Skeletal muscle satellite cell (primary cell): ENCODE measurements at regions not wholly inside any gene's neighbourhood (a gene's known extent, or its start where the extent isn't known, plus 50 kb on each side); places are given as distances from the start of the nearest gene placed in this dataset.
"Not testable (repeated sequence)": the region's sequence is repeated elsewhere in the genome, so short reads cannot be mapped to it uniquely, and the experiment has no call there.

ENCODE experiments used
- H3K27me3 ChIP-seq: 2 replicates; pipeline ENCODE4 v1.7.0; 2013; ENCODE audit warnings: low read length; ENCODE audit not compliant: control insufficient read depth, insufficient read depth
- H3K36me3 ChIP-seq: 2 replicates; pipeline ENCODE4 v1.7.0; 2013; ENCODE audit warnings: mild to moderate bottlenecking, control low read depth, low read length; ENCODE audit not compliant: insufficient read depth
- H3K4me1 ChIP-seq: 2 replicates; pipeline ENCODE4 v1.7.0; 2013; ENCODE audit warnings: low read length; ENCODE audit not compliant: control insufficient read depth, insufficient read depth
- H3K4me2 ChIP-seq: 2 replicates; pipeline ENCODE4 v1.7.0; 2013; ENCODE audit warnings: mild to moderate bottlenecking, low read length
- H3K4me3 ChIP-seq: 2 replicates; pipeline ENCODE4 v1.7.0; 2013; ENCODE audit warnings: low read length
- H3K9ac ChIP-seq: 2 replicates; pipeline ENCODE4 v1.7.0; 2013; ENCODE audit warnings: mild to moderate bottlenecking, low read depth, low read length, moderate library complexity
- H3K9me3 ChIP-seq: replicated peaks from 2 replicates; pipeline ENCODE4 v1.7.0; 2013; ENCODE audit warnings: mild to moderate bottlenecking, control low read depth, low read length

GRCh38 chr12:131445184-131445774 lies 265.6 kb upstream of the SFSWAP start:
- Histone ChIP-seq H3K9ac (no peak overlapping the region), H3K4me2 (no peak overlapping the region)

GRCh38 chr12:131445795-131446194 lies 265.1 kb upstream of the SFSWAP start:
- H3K9ac ChIP-seq = no peak overlapping the region
- H3K4me2 ChIP-seq = no peak overlapping the region
- H3K36me3 ChIP-seq = no peaks in the 10 kb centered on the region
- H3K27me3 ChIP-seq = no peaks in the 10 kb centered on the region
- H3K4me3 ChIP-seq = no peak overlapping the region
- no peaks in the 10 kb centered on the region for H3K9me3 ChIP-seq
- H3K4me1 ChIP-seq = no peaks in the 10 kb centered on the region

More at GRCh38 chr12:131445184-131445774, 265.6 kb upstream of the SFSWAP start:
- Histone ChIP-seq H3K4me3 (no peak overlapping the region), H3K27me3 (no peaks in the 10 kb centered on the region), H3K36me3 (no peaks in the 10 kb centered on the region), H3K4me1 (no peaks in the 10 kb centered on the region), H3K9me3 (no peaks in the 10 kb centered on the region)

- H3K4me1 ChIP-seq, H3K4me3 ChIP-seq, H3K9me3 ChIP-seq, H3K27me3 ChIP-seq, H3K4me2 ChIP-seq, H3K9ac ChIP-seq, H3K36me3 ChIP-seq: not testable (repeated sequence)
Measured at GRCh38 chr12:131447636-131448035, 263.3 kb upstream of the SFSWAP start.

DNA sequence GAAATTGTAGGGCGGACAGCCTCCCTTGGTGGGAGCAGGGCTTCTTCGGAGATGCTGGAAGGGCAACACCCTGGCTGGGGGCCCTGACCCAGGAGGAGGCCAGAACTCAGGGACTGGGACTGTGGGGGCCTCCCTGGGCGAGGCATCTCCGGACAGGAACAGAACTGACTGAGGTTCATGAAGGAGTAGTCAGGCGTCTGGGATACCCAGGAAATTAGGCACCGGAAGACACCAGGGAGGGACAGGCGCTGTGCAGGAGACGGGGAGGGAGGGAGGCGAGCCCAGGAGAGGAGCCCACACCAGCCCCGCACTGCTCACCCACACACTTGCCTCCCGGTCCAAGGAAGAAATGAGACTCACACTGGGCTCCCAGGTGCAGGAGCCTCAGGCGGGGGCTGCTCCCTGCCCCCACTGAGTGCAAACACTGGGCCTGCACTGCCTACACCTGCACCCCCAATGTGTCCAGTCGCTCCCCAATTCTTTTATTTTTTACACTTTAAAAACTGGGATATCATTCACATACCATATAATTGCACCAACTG lies 262.6 kb upstream of the SFSWAP start:
- Histone ChIP-seq H3K36me3 (no peaks in the 10 kb centered on the region), H3K27me3 (no peaks in the 10 kb centered on the region), H3K9me3 (no peaks in the 10 kb centered on the region), H3K9ac (no peak overlapping the region), H3K4me2 (no peak overlapping the region), H3K4me3 (no peak overlapping the region), H3K4me1 (no peaks in the 10 kb centered on the region)

DNA sequence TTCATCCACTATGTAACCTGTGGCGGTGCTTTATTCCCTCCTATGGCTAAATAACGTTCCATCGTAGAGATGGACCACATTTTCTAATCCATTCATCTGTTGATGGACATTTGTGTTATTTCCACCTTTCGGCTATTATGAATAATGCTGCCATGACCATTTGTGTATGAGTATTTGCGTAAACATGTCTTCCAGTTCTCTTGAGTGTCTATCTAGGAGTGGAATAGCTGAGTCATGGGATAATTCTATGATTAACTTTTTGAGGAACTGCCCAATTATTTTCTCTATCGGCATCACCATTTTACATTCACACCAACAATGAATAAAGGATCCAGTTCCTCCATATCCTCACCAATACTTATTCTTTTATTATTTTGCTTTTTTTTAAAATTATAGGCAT lies 261.9 kb upstream of the SFSWAP start:
- Histone ChIP-seq H3K9me3 (no peaks in the 10 kb centered on the region), H3K36me3 (no peaks in the 10 kb centered on the region), H3K27me3 (no peaks in the 10 kb centered on the region), H3K9ac (no peak overlapping the region), H3K4me3 (no peak overlapping the region), H3K4me2 (no peak overlapping the region), H3K4me1 (no peaks in the 10 kb centered on the region)

GRCh38 chr12:131452444-131452860 lies 258.4 kb upstream of the SFSWAP start:
- no peak overlapping the region for H3K9ac ChIP-seq
- H3K27me3 ChIP-seq = no peaks in the 10 kb centered on the region
- H3K4me2 ChIP-seq = no peak overlapping the region
- H3K36me3 ChIP-seq = no peaks in the 10 kb centered on the region
- no peaks in the 10 kb centered on the region for H3K4me1 ChIP-seq
- no peak overlapping the region for H3K4me3 ChIP-seq
- peaks cover 7% of the 10 kb centered on the region for H3K9me3 ChIP-seq

DNA sequence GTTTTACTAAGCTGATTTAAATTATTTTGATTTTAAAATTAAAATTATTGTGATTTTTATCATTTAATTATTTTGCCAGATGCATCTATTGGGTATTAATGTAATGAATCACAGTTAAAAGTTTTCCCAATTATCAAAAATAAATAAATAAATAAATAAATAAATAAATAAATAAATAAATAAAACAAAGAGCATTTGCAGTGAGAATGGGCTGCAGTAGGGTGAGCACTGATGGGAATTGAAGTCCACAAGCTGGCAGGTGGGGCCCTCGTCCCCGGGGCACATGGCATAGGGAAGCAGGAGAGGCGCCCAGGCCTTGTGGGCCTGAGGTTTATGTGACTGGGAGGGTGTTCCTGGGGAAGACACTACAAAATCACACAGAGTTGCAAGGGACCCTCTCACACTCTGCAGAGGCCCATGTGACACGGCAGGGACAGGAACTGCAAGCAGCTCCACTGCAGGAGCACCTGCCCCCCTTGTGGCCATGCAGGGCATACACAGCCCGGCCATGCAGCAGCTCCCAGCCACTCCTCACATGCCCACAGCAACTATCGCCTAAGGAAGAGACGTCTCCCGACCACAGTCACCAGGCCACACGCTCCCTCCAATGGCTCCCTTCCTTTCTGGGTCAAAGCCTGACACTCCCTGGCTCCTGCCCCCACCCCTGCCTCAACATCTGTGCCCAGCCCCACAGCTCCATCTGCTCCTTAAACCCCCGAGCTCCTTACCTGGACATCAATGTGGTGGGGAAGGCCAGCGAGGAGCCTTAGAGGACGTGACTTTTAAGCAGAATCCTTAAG lies 256.3 kb upstream of the SFSWAP start:
- Histone ChIP-seq H3K4me1 (no peaks in the 10 kb centered on the region), H3K36me3 (no peaks in the 10 kb centered on the region), H3K4me3 (no peak overlapping the region), H3K9me3 (peaks cover 8% of the 10 kb centered on the region), H3K27me3 (no peaks in the 10 kb centered on the region), H3K9ac (no peak overlapping the region), H3K4me2 (no peak overlapping the region)

DNA sequence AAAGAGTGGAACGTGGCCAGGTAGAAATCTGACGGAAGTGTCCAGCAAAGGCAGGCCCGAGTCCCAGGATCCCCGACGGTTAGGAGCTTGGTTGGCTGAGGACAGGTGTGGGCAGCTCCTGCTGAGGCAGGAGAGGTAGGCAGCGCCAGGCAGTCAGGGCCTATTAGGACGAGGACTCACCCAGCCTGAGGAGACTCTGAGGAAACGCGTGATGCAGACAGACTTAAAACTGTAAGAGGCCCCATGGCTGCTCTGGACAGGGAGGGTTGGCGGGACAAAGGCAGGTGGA lies 255.7 kb upstream of the SFSWAP start:
- no peak overlapping the region for H3K9ac ChIP-seq
- H3K27me3 ChIP-seq = no peaks in the 10 kb centered on the region
- H3K4me3 ChIP-seq = no peak overlapping the region
- no peaks in the 10 kb centered on the region for H3K4me1 ChIP-seq
- peaks cover 8% of the 10 kb centered on the region for H3K9me3 ChIP-seq
- no peaks in the 10 kb centered on the region for H3K36me3 ChIP-seq
- no peak overlapping the region for H3K4me2 ChIP-seq

- no peaks in the 10 kb centered on the region for H3K36me3 ChIP-seq
- H3K9ac ChIP-seq = no peak overlapping the region
- no peak overlapping the region for H3K4me2 ChIP-seq
- H3K4me3 ChIP-seq = no peak overlapping the region
- H3K9me3 ChIP-seq = peaks cover 8% of the 10 kb centered on the region
- no peaks in the 10 kb centered on the region for H3K27me3 ChIP-seq
- H3K4me1 ChIP-seq = no peaks in the 10 kb centered on the region
Measured at GRCh38 chr12:131455581-131456110, 255.2 kb upstream of the SFSWAP start.

GRCh38 chr12:131456301-131457027 lies 254.4 kb upstream of the SFSWAP start:
- Histone ChIP-seq H3K9ac (no peak overlapping the region), H3K27me3 (no peaks in the 10 kb centered on the region), H3K9me3 (peaks cover 8% of the 10 kb centered on the region), H3K4me1 (no peaks in the 10 kb centered on the region), H3K36me3 (no peaks in the 10 kb centered on the region), H3K4me3 (no peak overlapping the region), H3K4me2 (no peak overlapping the region)

- H3K36me3 ChIP-seq = no peaks in the 10 kb centered on the region
- H3K4me3 ChIP-seq = no peak overlapping the region
- no peak overlapping the region for H3K9ac ChIP-seq
- no peaks in the 10 kb centered on the region for H3K4me1 ChIP-seq
- H3K27me3 ChIP-seq = no peaks in the 10 kb centered on the region
- no peak overlapping the region for H3K4me2 ChIP-seq
- peaks cover 8% of the 10 kb centered on the region for H3K9me3 ChIP-seq
Measured at GRCh38 chr12:131457028-131457310, 253.9 kb upstream of the SFSWAP start.
